Activated CD8-positive, alpha-beta T cell treated with anti-CD3 and anti-CD28 coated beads for 36 hours (primary cell): ENCODE measurements at regions not wholly inside any gene's neighbourhood (a gene's known extent, or its start where the extent isn't known, plus 50 kb on each side); places are given as distances from the start of the nearest gene placed in this dataset.

ENCODE experiments used
- ATAC-seq: fragments of 200-7000 bp; cut with Tn5 transposase; one replicate; pipeline ENCODE4 v1.10.0; 2021; ENCODE audit warnings: mild to moderate bottlenecking, moderate library complexity
- CTCF ChIA-PET: fragments of 350-600 bp; sonication (Branson Sonifier 250); formaldehyde crosslinking; loops from one replicate; lab custom pipeline; 2021; ENCODE audit warnings: antibody characterized with exemption; lab: Charles Lee
- POLR2A ChIA-PET: fragments of 350-600 bp; sonication (Branson Sonifier 250); formaldehyde crosslinking; loops from one replicate; lab custom pipeline; 2021; ENCODE audit warnings: antibody characterized with exemption; lab: Charles Lee
- DNase-seq: peaks from one replicate; pipeline ENCODE4 v3.0.0-alpha.2; 2020
- H3K27ac Mint-ChIP-seq: one replicate; pipeline ENCODE4 v1.8.0; 2021; ENCODE audit warnings: mild to moderate bottlenecking, mixed read lengths
- H3K27me3 Mint-ChIP-seq: one replicate; pipeline ENCODE4 v1.8.0; 2021; ENCODE audit warnings: mixed read lengths
- H3K36me3 Mint-ChIP-seq: one replicate; pipeline ENCODE4 v1.8.0; 2021; ENCODE audit warnings: low read depth, mixed read lengths
- H3K4me1 Mint-ChIP-seq: one replicate; pipeline ENCODE4 v1.8.0; 2021; ENCODE audit warnings: low read depth, mixed read lengths
- H3K4me3 Mint-ChIP-seq: one replicate; pipeline ENCODE4 v1.8.0; 2021; ENCODE audit warnings: mild to moderate bottlenecking, moderate library complexity, mixed read lengths
- H3K9me3 Mint-ChIP-seq: one replicate; pipeline ENCODE4 v1.8.0; 2021; ENCODE audit warnings: mixed read lengths
- CTCF ChIP-seq: fragments of 200-600 bp; IDR thresholded peaks from one replicate; pipeline ENCODE4 v1.8.0; 2022; ENCODE audit warnings: antibody characterized with exemption, mild to moderate bottlenecking
- intact Hi-C: fragments of 100-400 bp; cut with micrococcal nuclease; formaldehyde crosslinking; loops from one replicate; pipeline ENCODE4 v1.10.0; 2022

- no peak for DNase-seq
Measured at GRCh38 chr14:99327050-99327449, 55.1 kb upstream of the BCL11B start.

GRCh38 chr14:99326041-99326710, 54.2 kb upstream of the BCL11B start:
- Mint-ChIP-seq H3K4me1 (peaks cover 3% of the 10 kb centered on the region), H3K27ac (no peak overlapping the region), H3K9me3 (no peaks in the 10 kb centered on the region), H3K36me3 (no peaks in the 10 kb centered on the region), H3K4me3 (no peak overlapping the region), H3K27me3 (peaks cover 3% of the 10 kb centered on the region)
- ChIA-PET POLR2A (no interaction called here), CTCF (no interaction called here)
- no peak for DNase-seq
- no peak for ATAC-seq
- TF ChIP-seq CTCF, result no peak
- intact Hi-C loops, result loop anchor here (10.0 kb wide), 1 partner anchor 89 kb away; no protein-coding TSS in a partner anchor

More at GRCh38 chr14:99327050-99327449, 55.1 kb upstream of the BCL11B start:
- no peak for TF ChIP-seq CTCF
- Mint-ChIP-seq H3K4me3 (no peak overlapping the region), H3K9me3 (no peaks in the 10 kb centered on the region), H3K27ac (no peak overlapping the region), H3K27me3 (peaks cover 3% of the 10 kb centered on the region), H3K36me3 (no peaks in the 10 kb centered on the region), H3K4me1 (no peaks in the 10 kb centered on the region)
- intact Hi-C loops, result loop anchor here (10.0 kb wide), 1 partner anchor 88 kb away; no protein-coding TSS in a partner anchor
- ATAC-seq, result no peak
- CTCF ChIA-PET, result no interaction called here
- POLR2A ChIA-PET, result no interaction called here

GRCh38 chr14:99325591-99325990, 53.6 kb upstream of the BCL11B start:
- intact Hi-C loops, result loop anchor here (10.0 kb wide), 1 partner anchor 89 kb away; no protein-coding TSS in a partner anchor
- no peak for TF ChIP-seq CTCF
- Mint-ChIP-seq H3K27ac (no peak overlapping the region), H3K27me3 (peaks cover 3% of the 10 kb centered on the region), H3K36me3 (no peaks in the 10 kb centered on the region), H3K4me1 (peaks cover 3% of the 10 kb centered on the region), H3K4me3 (no peak overlapping the region), H3K9me3 (no peaks in the 10 kb centered on the region)
- CTCF ChIA-PET, result no interaction called here
- POLR2A ChIA-PET, result no interaction called here
- ATAC-seq, result no peak
- no peak for DNase-seq

- H3K27ac Mint-ChIP-seq, result no peak overlapping the region
- no peak for DNase-seq
- H3K36me3 Mint-ChIP-seq, result no peaks in the 10 kb centered on the region
- ATAC-seq, result no peak
- no peaks in the 10 kb centered on the region for H3K9me3 Mint-ChIP-seq
- POLR2A ChIA-PET, result no interaction called here
- H3K4me1 Mint-ChIP-seq, result peaks cover 6% of the 10 kb centered on the region
- intact Hi-C loops, result loop anchor here (10.0 kb wide), 1 partner anchor 90 kb away; no protein-coding TSS in a partner anchor
- CTCF ChIA-PET, result no interaction called here
- H3K27me3 Mint-ChIP-seq, result peaks cover 3% of the 10 kb centered on the region
- no peak overlapping the region for H3K4me3 Mint-ChIP-seq
- TF ChIP-seq CTCF, result no peak
Measured at GRCh38 chr14:99325016-99325415, 53.0 kb upstream of the BCL11B start.

GRCh38 chr14:99324291-99324690, 52.3 kb upstream of the BCL11B start:
- Mint-ChIP-seq H3K27me3 (peaks cover 3% of the 10 kb centered on the region), H3K9me3 (no peaks in the 10 kb centered on the region), H3K27ac (no peak overlapping the region), H3K4me3 (no peak overlapping the region), H3K36me3 (no peaks in the 10 kb centered on the region), H3K4me1 (peaks cover 9% of the 10 kb centered on the region)
- DNase-seq (no peak), ATAC-seq (no peak)
- intact Hi-C loops, result loop anchor here (10.0 kb wide), 1 partner anchor 91 kb away; no protein-coding TSS in a partner anchor
- ChIA-PET POLR2A (no interaction called here), CTCF (no interaction called here)
- TF ChIP-seq CTCF, result no peak
